CD4-positive, alpha-beta T cell treated with Interleukin-4 for 4 hours (primary cell): ENCODE measurements at regions not wholly inside any gene's neighbourhood (a gene's known extent, or its start where the extent isn't known, plus 50 kb on each side); places are given as distances from the start of the nearest gene placed in this dataset.
"Not testable (repeated sequence)": the region's sequence is repeated elsewhere in the genome, so short reads cannot be mapped to it uniquely, and the experiment has no call there.

Experiments
- DNase-seq: peaks from one replicate; pipeline ENCODE4 v3.0.0-alpha.2; 2020

DNA sequence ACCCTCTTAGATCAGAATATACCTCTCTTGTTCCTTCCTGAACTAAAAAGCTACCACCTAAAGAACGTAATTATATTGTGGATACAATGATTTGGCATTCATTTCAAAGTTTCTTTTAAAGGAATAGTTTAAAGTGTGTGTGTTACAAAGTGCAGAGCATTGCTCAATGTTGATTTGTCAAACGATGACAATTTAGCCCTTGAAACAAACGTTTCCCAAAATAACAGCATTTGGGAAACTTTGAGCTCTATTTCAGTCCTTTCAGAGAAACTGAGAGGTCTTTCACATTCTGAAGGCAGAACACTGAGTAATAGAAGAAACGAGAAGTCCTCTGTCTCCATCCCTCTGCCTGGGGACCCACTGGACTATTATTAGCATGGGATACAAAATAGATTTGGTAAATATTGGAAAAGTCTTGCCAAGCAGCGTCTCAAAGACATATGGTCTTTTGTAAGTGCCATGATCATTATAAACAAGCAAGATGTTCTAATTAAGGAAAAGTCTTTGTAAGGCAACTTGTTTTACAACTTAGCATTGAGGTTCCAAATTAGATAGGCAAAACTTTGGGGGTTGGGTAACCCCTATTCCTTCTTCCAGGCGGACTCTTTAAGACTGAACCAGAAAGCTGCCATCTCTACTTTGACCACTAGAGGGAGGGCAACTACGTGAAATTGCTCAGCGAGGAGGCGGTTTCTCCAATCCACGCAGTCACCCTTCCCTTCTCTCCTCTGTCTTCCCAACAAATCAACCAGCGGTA is 208.8 kb downstream of the RNF144B start:
- DNase-seq, result peak; percentile 55

DNA sequence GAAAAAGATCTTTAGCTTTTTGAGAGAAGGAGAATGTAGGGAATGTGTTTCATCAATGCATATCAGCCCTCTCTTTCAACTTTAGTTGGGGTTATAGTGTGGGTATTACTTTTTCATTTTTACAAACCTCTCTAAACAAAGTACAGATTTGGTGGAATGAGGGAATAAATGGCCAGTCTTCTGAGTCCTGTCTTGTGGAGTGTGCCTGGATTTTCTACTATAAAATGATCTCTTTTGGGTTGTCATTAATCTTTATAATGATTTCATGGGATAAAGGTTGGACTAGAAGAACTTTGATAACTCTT is 209.3 kb downstream of the RNF144B start:
- no peak for DNase-seq

DNA sequence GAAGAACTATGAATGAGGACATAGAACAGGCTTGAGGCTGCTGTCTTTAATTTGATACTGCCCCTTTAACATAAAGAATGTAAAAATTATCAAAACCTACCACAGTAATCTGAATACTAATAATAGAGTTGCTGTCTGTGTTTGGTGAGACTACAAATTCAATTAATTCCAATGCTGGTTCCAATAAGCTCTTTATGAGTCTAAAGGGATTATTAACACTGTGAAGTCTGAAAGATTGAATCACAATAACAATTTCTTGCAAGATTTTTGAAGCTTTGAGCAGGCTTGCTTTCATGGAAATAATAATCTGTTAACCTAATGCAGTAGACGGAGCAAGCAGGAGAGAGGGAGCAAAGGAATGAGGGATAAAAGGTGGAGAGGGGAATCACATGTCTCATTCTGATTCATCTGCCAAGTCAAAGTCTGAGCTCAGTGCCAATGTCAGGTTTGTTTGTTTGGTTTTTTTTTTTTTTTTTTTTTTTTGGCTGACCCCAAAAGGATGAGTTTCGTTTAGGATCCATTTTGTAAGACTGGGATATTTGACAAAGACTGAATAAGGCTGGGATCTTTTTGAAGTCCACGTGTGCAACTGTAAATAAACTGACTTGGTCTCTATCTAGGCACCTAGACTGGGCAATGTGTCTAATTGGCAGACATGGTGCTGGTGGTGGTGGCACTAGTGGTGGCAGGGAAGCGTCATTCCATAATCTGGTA is 211.6 kb downstream of the RNF144B start:
- DNase-seq, result no peak

DNA sequence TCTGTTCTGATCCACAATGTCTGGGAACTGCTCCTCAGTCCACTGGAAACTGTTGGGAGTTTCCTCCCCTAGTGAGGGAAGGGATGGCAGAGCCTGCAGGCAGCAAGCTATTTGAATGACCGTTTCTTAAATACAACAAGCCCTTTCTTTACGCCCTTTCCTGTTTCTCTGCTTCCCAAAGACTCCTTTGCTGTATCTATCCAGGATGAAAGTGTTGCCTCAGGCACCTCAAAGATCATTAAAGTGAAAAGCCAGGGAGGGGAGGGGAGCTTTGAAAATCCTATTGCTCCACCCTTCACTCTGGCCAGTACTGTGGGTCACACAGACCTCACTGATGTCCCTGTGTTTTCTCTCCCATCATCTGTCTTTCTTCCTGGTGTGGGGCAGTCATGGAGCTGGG is 213.1 kb downstream of the RNF144B start:
- DNase-seq, result no peak

DNA sequence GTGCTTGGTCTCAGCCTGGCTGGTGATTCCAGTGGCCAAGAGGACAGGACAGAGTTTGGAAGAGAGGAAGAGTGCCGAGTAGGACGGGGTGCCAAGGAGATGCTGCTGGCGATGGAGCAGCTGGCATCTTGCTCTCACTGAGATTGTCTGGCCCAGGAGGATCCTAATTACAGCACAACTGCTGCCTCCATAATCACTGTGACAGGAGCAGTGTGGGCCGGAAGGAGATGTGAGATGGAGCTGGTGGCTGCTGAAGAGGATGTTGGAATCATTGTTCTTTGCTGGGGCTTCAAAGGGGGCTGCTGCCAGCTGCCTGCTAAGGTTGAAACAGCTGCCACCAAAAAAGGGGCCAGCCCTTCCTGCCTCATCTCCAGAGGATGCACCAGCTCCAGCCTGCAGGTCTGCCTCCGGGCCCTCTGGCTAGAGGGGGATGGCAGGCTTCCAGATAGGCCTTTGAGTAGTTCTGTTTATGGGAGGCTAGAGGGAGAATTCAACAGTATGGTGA is 214.4 kb downstream of the RNF144B start:
- DNase-seq, result no peak

DNA sequence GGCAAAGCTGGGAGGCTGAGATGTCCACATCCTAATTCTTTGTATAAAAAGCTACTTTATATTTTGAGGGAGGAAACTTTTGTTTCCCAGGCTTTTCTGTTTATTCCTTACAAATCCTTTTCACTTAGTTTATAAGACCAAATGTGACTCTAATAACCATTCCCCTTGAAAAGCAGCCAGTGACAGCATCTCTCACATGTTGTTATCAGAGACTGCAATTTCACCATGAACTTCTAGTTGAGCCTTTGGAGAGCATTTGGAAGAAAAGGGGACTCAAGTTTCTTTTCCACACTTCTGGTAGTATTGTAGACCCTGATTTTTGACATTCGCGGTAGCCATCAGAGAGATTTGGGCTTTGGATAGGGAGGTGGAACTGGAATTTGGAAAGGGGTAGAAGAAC is 215.8 kb downstream of the RNF144B start:
- DNase-seq, result no peak

DNA sequence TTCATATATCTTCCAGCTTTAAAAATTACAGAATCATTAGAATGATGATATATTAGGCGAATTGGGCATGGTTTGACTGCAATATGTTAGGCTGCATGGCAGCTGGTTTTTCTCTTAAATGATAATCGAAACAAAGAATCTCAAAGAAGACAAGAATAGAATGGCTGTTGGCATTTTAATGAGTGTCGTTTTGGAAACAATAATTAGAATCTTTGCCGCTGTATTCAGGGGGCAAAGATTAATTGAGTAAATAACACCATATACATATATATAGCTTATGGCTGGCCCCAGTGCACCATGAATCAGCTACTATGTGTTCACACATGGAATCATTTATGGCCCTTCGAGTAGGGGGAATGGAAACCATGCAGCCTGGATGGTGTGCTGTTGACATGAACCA is 216.2 kb downstream of the RNF144B start:
- DNase-seq, result no peak

DNA sequence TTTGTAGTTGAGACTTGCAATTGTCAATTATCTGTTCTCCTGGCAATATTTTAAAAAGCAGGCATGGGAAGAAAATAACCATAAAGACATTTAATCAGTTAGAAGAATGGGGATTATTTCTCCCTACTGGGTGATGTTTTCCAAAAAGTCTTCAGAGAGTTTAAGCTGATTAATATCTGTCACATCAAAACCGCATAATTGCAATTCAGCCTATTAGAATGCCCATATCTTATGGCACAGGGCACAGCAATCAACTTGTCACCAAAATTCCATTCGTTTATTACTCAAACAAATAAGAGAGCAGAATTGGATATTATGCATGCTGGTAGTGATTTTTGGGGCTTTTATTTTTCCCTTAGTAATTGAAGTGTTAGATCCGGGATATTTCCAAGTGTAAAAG is 218.7 kb downstream of the RNF144B start:
- no peak for DNase-seq

DNA sequence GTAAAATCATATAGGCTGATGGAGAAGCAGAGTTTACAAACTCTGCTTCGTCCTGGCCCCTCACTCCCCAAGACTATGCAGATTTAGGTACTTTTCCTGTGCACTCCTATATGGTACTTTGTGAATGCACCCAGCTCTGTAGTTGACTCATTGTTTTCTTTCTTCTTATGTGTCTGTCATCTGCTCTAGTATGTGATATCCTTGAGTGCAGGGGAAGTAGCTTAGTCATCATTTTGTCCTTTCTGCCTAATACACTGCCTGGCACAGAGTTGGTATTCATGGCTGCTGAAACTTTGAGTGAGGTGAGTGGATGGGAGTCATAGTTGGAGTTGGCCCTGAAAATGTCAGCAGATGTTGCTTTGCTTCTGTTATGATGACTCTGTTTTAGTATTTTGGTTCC is 222.6 kb downstream of the RNF144B start:
- DNase-seq, result no peak

DNA sequence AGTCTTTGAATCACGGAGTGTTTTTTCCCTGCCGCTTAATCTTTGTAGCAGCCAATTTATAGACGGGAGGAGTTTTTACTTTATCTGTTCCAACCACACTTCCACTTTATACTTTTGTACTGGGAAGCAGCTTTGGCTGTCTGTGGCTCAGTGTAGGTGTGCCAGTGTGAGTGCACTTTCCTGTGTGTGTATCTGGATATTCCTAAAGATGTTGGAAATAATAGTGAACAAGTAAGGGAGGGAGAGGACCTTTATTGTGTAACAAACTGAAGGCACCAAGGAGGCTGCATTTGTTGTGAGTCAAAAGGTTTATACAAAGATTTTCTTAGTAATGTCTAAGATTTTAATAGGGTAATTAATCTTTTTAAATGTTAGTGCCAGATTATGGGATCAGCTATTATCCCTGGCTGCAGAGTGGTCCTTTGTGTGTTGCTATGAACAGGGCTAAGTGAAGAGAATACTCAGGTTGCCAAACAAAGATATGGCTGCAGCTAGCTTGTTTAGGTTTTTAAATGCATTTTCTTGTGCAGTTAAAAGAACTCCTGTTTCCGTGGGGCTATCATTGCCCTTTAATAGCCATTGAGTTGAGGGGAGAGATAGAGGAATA is 226.3 kb downstream of the RNF144B start:
- DNase-seq, result no peak

DNA sequence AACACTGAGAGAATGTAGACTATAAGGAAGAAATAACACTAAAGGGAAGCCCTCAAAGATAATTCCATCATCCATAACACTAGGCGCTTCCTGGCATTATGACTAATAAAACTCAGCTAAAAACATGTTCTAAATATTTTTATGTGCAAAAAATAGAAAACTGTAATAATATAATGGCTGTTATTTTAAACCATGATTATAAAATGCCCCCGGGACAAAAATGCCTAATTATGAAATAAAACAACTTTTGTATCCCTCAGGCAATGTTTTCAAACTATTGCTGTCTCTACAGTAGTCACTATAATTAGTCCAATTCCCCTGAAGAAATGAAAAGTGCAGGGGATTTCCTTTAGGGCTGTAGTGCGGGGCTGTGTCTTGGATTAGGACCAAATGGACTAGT is 242.4 kb downstream of the RNF144B start:
- DNase-seq, result no peak

DNA sequence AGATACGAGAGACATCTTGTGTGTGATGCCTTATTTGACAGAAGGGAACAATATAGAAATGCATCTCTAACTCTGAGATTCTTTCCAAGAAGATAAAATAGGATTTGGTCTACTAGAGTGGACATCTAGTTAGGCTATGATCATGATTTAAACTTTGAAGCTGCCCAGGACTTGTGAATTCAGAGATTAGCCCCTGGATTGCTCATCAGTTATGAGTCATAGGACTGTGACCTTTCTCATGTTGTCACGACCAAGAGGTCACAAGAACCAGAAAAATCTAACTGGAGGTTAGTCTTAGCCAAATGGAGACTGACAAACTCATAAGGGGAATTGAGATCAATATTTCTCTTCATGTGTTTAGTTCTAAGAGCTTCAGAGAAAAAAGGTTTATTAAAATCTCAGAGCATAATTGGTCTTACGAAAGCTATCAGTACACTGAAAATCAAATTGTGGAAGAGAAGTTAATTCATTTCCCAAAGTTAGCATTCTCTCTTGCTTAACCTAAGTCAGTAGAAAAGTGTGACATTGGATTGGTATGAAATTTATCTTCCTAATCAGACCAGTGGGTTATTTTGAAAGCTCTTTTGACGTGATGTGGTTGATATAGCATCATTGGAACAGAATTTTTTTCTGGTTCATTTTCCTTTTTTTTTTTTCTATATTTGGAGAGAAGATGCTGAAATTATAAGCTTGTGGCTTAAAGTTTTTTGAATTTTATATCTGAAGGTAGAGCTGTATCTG is 245.7 kb downstream of the RNF144B start:
- no peak for DNase-seq

DNA sequence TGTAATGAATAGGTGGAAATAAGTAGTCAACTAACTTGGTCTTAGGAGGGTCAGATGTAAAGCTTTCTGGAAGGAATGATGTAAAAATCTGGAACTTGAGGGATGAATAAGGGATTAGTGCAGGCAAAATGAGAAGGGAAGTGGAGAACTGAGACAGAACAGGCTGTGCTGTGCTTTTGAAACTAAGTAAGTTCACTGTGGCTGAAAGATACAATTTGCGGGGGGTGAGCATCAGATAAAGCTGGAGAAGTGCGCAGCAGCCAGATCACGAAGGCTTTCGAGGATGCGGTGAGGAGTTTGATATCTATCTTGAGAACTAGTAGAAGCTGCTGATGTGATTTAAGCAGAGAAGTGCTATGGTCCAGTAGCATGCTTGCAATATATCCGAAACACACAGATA is 247.8 kb downstream of the RNF144B start:
- no peak for DNase-seq

DNA sequence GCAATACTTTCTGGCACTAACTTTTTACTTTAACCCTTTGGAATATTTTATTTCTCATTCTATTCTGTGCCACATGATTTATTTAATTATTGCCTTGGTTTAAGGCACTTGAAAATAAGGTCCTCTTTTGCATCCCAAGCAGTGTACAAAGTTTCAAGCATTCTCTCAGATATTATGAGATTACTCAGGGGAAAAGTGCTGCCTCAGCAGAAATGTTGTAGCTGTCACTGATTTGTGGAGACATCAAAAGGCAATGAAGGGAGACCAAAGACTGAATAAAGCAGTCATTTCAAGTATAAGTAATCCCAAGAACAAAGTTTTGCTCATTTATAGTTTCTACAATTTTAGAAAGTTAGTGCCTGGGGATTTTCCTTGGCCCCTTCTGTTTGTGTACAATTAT is 253.0 kb downstream of the RNF144B start:
- no peak for DNase-seq

DNA sequence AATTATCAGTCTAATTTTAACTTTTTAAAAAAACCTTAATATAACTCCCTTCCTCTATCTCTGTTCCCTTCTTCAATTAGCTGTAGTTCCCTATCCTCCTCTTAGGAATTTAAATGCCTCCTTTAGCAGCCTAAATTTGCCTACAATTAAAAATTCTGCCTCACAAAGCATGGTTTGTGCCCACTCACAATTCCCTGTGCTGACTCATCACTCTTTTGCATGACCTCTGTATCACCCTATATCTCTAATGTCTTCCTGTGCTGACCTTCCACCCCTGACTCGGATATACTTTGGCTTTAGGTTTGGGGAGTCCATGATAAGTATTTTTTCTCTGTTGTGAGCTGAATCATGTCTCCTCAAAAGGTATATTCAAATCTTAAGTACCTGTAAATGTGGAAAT is 253.6 kb downstream of the RNF144B start:
- no peak for DNase-seq

DNA sequence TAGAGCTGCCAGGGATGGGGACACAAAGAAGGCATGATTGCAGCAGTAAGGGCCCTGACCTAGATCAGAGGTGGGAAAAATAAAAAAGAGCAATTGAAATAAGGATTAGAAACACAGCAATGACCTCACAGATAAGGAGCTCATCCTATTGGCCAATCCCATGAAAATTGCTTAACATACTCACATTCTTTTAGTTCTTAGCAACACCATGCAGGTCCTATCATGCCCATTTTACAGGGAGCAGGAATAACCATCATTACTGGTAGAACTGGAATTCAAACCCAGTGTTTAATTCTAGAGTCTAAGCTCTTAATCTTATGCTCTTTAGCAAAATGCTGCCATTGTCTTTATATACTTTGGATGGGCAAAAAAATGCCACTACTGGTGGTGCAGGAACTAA is 267.7 kb downstream of the RNF144B start:
- DNase-seq, result no peak

DNA sequence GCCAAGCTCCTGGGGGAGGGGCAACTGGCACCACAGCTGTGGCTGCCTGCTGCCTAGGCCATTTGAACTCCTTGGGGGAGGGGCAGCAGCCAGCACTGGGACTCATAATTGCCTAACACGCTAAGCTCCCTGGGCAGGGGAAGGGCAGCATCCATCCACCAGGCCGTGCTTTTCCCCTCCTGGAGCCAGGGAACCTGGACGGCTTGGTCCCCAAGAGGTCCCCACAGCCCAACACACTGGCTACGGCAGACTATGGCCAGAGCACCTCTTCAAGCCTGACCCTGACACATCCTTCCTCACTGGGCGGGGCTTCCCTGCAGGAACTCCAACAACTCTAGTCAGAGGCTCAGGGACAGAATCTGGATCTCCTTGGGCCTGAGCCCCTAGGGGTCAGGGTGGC is 269.4 kb downstream of the RNF144B start:
- DNase-seq, result no peak

DNA sequence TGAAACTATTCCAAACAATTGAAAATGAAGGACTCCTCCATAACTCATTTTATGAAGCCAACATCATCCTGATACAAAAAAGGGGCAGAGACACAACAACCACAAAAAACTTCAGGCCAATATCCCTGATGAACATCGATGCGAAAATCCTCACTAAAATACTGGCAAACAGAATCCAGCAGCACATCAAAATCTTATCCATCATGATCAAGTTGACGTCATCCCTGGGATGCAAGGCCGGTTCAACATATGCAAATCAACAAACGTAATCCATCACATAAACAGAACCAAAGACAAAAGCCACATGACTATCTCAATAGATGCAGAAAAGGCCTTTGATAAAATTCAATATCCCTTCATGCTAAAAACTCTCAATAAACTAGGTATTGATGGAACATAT is 272.8 kb downstream of the RNF144B start:
- not testable (repeated sequence) for DNase-seq

DNA sequence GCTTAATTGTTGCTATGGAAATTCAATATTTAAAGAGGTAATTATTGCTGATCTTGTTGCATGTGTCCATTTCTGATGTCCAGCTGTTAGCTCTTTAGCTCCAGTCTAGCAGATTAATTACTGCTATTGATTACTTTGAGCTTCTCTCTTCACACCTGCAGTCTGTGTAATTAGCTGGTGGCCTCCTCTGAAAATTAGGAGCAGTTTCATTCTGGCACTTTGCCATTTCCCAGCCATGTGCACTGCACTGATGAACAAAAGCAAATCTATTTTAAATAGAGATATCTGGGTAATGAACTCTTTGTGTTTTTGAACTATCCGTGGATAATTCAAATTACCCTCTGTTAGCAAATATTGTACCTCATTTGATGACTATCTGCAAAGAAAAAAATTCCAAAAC is 275.9 kb downstream of the RNF144B start:
- DNase-seq, result no peak

DNA sequence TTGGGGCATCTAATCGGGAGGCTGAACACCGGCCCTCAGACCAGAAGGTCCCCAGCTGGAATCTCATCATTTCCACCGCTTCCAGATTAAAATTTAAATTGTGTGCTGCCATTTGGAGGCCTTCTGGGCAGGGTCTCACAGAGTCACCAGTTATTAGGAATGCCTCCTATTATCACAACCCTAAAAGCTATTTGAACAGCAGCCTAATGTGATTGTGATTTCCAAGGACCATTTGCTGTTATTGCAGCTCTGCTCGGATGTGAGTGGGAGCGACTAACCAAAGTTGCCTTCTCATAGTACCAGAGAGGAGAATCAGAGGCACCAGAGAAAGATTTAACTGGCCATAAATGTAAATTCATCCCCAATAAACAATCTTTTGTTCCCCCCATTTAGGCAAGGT is 277.3 kb downstream of the RNF144B start:
- no peak for DNase-seq

DNA sequence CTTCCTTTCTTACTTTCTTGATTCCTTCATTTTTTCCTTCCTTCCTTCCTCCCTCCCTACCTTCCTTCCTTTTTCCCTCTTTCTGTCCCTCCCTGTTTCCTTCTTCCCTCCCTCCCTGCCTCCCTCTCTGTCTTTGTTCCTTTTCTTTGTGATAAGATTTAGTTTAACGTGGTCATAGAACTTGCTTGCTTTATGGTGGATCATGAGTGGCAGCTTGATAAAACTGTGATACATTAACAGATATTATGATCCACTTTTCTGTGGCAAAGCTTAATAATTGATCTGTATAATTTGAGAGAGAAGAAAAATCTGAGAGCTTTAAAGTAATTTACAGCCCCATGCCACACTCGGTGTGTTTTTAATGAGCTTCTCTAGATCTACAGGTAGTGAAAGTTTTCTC is 280.5 kb downstream of the RNF144B start:
- no peak for DNase-seq

DNA sequence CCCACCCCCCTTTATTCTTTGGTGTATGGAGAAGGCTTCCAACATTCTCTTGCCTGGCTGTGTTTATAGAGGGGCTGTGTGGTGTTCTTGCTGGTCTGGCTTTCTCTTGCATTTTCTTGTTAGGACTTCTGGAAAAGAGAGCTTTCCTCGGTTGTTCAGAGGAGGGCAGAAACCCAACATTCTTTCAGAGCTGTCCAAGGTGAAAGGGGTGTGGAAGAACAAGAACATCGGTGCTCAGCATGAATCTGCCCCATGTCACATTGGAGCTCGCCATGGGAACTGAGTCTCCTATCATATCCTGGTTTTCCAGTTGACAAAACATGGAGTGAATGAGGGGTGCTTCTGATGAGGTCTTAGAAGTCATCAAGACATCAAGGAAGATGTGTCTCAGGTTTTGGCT is 281.8 kb downstream of the RNF144B start:
- DNase-seq, result no peak

DNA sequence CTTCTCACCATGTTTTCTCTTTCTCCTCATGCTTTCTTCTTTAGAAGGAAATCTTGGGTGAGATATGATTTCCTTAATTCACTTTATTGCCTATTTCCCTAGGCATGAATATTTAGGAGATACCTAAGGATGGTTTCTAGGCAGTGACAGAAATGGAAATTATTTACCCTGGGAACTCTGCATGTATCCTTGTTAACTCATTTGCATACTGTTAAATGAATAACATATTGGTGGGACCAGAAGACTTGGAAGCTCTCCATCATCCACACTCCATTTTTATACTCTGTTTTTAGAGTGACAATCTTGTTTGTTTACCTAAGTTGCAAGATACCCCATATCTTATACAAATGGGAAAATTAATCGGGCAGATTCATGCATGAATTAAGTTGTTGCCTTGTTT is 285.7 kb downstream of the RNF144B start:
- no peak for DNase-seq

DNA sequence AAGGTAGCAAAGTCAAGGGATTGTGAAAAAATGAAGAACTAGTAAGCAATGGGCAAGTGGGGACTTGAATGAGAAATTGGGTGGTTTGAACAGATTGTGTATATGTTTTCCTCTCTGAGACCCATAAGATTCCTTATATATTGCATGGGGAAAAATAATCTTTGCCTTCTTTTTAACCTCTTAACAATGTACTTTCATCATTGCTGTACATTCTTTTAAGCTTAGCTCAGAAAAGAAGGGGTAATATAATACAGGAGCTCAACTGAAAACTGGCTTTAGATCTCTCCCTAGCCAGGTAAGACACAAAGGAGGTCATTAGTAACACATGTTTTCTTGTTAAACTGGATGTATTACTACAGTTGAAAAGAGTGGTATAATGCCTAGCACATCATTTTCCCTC is 287.2 kb downstream of the RNF144B start:
- no peak for DNase-seq
